ENCODE measurements at regions not wholly inside any gene's neighbourhood (a gene's known extent, or its start where the extent isn't known, plus 50 kb on each side); places are given as distances from the start of the nearest gene placed in this dataset.

GRCh38 chr3:80285388-80285787, 517.6 kb upstream of the ROBO1 start:
- no peak for DNase-seq

GRCh38 chr3:80283783-80284182, 516.0 kb upstream of the ROBO1 start:
- no peak for DNase-seq

GRCh38 chr3:80278056-80278455, 510.3 kb upstream of the ROBO1 start:
- no peak for DNase-seq

GRCh38 chr3:80275120-80275519, 507.3 kb upstream of the ROBO1 start:
- no peak for DNase-seq

GRCh38 chr3:80263260-80263659, 495.5 kb upstream of the ROBO1 start:
- DNase-seq = no peak

- DNase-seq = no peak
Observed at GRCh38 chr3:80261082-80261481, 493.3 kb upstream of the ROBO1 start.

DNA sequence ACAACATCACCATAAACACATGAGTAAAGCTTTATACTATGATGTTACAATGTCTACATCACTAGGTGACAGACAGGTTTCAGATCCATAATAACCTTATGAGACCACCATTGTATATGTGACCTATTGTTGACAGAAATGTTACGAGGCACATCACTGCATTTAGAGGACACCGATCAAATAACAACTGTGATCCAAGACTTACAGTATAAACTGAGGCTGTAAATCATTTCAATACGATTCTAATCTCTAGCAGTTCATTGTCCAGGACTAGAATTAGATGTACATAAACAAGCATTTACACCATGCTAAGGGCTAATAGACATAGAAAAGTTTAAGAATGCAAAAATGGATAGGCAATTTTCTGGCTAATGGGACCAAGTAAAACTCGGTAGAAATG, 491.9 kb upstream of the ROBO1 start:
- DNase-seq = no peak

DNA sequence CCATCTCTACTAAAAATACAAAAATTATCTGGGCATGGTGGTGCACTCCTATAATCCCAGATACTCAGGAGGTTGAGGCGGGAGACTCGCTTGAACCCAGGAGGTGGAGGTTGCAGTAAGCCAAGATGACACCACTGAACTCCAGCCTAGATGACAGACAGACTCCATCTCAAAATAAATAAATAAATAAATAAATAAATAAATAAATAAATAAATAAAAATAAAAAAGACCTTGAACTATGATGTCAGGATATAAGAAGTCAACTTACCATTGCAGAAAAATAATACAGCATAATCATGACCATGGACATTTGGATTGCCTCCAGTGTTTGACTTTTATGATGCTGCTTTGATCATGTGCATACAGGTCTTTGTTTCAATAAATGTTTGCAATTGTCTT, 484.3 kb upstream of the ROBO1 start:
- no peak for DNase-seq

DNA sequence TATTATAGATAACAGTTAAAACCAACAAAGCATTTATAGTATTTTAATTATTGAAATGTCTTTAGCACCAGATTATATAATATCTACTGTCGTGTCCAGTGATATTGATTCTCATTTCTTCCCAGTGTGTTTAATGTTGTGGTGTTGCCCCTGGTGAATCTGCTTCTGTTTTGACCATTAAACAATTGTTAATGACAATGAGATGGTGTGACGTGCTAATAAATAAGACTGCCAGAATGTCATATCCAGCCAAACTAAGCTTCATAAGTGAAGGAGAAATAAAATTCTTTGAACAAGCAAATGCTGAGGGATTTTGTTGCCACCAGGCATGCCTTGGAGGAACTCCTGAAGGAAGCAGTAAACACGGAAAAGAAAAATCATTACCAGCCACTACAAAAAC, 480.0 kb upstream of the ROBO1 start:
- no peak for DNase-seq

- no peak for DNase-seq
Observed at GRCh38 chr3:80244390-80244789, 476.6 kb upstream of the ROBO1 start.

GRCh38 chr3:80241791-80242190, 474.0 kb upstream of the ROBO1 start:
- DNase-seq = no peak

- DNase-seq = no peak
Observed at GRCh38 chr3:80239301-80239700, 471.5 kb upstream of the ROBO1 start.

DNA sequence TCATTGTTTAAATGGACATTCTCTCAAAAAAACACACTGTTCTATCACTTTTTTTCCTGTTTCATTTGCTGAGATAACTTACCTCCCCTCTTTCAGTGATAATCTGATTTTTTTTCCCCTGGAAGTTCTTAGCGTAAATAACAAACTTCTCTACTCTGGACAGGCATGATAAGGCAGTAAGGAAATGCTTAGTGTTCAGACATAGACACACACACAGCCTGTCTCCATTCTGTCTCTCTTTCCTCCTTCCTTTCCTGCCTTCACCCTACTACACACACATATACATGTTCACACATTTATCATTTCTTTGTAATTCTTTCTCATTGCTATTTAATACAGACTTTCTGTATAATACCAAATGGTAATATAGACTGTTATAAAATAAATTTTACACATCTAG, 470.8 kb upstream of the ROBO1 start:
- DNase-seq = no peak

DNA sequence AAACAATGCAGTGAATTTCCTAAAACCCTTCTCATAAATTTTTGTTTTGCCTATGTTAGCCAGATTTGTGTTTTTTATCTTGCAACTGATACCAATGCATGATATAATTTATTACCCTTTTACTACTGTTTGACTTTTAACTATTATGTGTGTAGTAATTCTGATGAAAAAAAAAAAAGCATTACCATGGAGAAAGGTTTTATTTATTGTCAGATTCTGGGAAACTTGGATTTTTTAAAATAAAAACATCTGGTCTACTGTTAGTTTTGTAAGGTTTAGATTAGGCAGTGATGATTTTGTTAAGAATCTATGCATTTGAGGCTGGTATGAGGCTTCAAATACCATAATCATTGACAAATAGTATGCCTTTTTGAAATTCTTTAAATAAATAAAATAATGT, 470.4 kb upstream of the ROBO1 start:
- DNase-seq = no peak

DNA sequence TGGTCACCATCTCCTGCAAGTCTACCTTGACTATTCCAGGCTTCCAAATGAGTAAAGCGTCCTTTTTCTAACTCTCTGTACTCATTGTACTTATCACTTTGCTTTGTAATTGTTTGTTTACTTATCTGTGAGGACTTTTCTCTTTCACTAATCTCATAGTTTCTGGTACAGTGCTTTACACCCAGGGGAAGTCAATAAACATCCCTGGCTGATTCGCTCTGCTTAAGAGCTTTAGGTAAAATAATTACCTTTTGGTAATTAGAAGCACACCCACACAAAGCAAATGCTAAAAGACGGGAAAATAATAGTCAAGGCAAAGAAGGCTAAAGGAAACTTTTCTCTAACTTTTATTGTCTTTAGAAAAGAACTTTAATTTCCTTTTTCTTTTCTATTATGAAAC, 466.9 kb upstream of the ROBO1 start:
- no peak for DNase-seq

- DNase-seq = no peak
Observed at GRCh38 chr3:80233576-80233975, 465.8 kb upstream of the ROBO1 start.

GRCh38 chr3:80232760-80233159, 465.0 kb upstream of the ROBO1 start:
- DNase-seq = no peak

- no peak for DNase-seq
Observed at GRCh38 chr3:80230962-80231361, 463.2 kb upstream of the ROBO1 start.

DNA sequence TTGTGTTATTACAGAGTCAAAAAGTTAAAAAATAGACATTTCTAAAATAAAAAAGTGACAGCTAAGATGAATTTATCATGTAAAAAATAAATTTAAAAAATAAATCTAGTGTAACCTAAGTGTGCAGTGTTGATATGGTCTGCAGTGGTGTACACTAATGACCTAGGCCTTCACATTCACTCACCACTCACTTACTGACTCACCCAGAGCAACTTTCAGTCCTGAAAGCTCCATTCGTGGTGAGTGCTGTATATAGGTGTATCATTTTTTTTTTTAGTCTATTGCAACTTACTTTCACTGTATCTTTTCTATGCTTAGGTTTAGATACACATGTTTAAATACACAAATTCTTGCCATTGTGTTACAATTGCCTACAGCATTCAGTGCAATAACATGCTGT, 459.4 kb upstream of the ROBO1 start:
- DNase-seq = no peak

DNA sequence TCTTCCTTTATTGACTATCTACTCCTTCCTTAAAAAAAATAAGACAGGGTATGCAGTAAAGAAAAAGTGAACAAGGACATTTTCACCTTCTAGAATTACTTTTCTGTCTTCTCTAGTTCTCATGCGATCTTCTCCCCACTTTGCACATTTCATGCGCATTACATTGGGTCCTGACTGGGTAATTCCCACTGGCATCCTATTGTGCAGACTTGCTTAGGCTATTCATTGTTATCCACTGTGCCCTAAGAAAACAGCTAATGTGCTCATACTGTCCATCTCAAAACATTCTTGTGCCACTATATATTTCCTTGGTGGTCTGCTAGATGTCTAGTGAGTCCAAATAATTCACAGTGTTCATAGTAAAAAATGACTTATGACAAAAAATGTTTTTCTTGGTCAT, 447.4 kb upstream of the ROBO1 start:
- DNase-seq = no peak

GRCh38 chr3:80213086-80213485, 445.3 kb upstream of the ROBO1 start:
- no peak for DNase-seq

DNA sequence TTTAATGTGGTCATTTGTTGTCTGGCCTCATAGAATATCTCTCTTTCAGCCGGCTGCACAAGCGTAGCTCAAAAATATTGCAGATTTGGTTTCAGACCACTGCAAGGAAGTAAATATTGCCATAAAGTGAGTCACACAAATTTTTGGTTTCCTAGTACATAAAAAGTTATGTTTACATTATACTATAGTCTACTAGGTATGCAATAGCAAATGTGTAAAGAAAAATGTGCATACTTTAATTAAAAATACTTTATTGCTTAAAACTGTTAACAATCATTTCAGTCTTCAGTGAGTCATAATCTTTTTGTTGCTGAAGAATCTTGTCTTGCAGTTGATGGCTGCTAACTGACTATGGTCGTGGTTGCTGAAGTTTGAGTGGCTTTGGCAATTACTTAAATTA, 425.1 kb upstream of the ROBO1 start:
- no peak for DNase-seq

GRCh38 chr3:80190051-80190450, 422.3 kb upstream of the ROBO1 start:
- no peak for DNase-seq

DNA sequence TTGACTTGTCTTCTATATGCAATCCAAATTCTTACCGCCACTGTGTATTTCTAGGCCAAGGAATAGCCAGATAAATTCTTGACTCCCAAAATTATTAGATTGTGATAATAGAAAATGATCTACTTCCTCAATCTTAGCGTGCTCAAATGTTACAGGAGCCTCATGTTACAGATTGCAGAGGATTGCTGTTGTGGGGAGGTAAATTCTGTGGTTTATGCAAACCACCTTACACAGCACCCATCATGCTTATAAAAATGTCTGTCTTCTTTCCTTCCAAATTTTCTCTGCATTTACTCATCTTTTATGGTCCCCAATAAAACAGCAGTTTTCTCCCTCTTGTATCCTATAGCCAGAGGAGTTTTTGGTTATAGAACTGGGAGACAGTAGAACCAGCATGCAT, 420.2 kb upstream of the ROBO1 start:
- no peak for DNase-seq

- no peak for DNase-seq
Observed at GRCh38 chr3:80159990-80160506, 392.2 kb upstream of the ROBO1 start.

- no peak for DNase-seq
Observed at GRCh38 chr3:80158332-80158731, 390.5 kb upstream of the ROBO1 start.
